HFFc6 (cell line): ENCODE measurements at regions not wholly inside any gene's neighbourhood (a gene's known extent, or its start where the extent isn't known, plus 50 kb on each side); places are given as distances from the start of the nearest gene placed in this dataset.

Experiments
- DNase-seq: peaks from one replicate; pipeline ENCODE4 v3.0.0-alpha.2; 2018
- H3K27ac Mint-ChIP-seq: 2 replicates; pipeline ENCODE4 v1.8.0; 2020; ENCODE audit warnings: mild to moderate bottlenecking, mixed read lengths
- H3K27me3 Mint-ChIP-seq: 2 replicates; pipeline ENCODE4 v1.8.0; 2021; ENCODE audit warnings: mild to moderate bottlenecking, moderate library complexity, mixed read lengths; ENCODE audit not compliant: insufficient read depth
- H3K36me3 Mint-ChIP-seq: 2 replicates; pipeline ENCODE4 v1.8.0; 2021; ENCODE audit warnings: low read depth, mixed read lengths
- H3K4me1 Mint-ChIP-seq: 2 replicates; pipeline ENCODE4 v1.8.0; 2020; ENCODE audit warnings: low read depth, mixed read lengths
- H3K4me3 Mint-ChIP-seq: 2 replicates; pipeline ENCODE4 v1.8.0; 2020; ENCODE audit warnings: mild to moderate bottlenecking, moderate library complexity, mixed read lengths
- H3K9me3 Mint-ChIP-seq: 2 replicates; pipeline ENCODE4 v1.8.0; 2020; ENCODE audit warnings: mild to moderate bottlenecking, mixed read lengths
- TF ChIP-seq, protein P1 (sequence below): fragments of 200-600 bp; sonication (generic); IDR thresholded peaks from 2 replicates; pipeline ENCODE4 v1.5.0; 2021; ENCODE audit warnings: antibody characterized with exemption, mild to moderate bottlenecking

DNA sequence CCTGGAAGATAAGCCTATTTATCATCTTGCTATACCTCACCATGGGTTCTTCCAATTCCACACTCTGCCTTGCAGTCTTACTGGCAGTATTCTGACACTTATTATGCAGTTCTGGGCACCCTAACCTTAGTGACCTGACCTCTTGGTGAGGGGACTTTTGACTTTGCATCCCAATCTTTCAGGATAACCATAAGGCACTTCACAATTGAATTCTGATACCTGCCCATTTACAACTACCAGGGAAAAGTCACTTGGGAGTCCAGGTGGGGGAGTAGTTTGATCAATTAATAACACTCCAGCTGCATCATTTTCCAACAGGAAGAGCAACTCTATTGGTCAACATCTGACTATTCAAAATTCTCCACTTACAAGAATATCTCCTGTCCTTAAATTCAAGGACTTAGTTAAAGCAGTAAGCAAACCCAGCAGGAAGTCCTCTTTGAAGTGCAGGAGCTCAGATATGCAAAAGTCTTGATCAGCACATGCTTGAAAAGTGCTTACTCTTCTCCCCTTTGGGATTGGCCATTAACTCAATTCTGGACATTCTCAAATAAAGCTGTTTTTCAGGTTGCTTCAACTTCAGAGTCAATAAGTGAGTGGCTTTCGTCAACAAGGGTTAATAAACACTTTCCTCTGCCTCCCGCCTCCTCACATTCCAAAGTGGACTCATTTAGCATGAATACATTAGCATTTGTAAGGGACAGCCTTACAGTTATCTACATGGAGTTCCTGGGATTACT, 177.4 kb upstream of the NRIP1 start:
- Mint-ChIP-seq H3K4me1 (peaks cover 6% of the 10 kb centered on the region; the same call in 1 of the 2 replicates), H3K27ac (no peak overlapping the region), H3K36me3 (no peaks in the 10 kb centered on the region), H3K9me3 (no peaks in the 10 kb centered on the region), H3K27me3 (no peaks in the 10 kb centered on the region; the same call in 1 of the 2 replicates), H3K4me3 (no peak overlapping the region)
- TF ChIP-seq, protein P1, sequence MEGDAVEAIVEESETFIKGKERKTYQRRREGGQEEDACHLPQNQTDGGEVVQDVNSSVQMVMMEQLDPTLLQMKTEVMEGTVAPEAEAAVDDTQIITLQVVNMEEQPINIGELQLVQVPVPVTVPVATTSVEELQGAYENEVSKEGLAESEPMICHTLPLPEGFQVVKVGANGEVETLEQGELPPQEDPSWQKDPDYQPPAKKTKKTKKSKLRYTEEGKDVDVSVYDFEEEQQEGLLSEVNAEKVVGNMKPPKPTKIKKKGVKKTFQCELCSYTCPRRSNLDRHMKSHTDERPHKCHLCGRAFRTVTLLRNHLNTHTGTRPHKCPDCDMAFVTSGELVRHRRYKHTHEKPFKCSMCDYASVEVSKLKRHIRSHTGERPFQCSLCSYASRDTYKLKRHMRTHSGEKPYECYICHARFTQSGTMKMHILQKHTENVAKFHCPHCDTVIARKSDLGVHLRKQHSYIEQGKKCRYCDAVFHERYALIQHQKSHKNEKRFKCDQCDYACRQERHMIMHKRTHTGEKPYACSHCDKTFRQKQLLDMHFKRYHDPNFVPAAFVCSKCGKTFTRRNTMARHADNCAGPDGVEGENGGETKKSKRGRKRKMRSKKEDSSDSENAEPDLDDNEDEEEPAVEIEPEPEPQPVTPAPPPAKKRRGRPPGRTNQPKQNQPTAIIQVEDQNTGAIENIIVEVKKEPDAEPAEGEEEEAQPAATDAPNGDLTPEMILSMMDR = no peak
- DNase-seq = no peak

DNA sequence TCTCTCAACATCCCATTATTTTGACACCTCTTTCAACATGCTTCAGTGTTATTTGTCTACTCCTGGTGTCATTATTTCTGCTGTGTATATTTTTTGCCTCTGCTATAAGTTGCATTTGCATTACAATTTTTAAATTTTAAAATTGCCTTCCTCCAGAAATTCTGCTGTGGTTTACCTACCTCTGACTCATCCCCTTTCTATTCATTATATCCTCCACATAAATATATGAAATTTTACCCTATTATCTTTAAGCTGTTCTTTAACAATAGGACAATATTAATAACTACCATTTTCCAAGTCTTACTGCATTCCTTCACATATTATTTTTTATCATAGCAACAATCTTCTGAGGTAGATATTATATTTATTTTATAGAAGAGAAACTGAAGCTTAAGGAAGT, 178.1 kb upstream of the NRIP1 start:
- Mint-ChIP-seq H3K4me1 (peaks cover 6% of the 10 kb centered on the region; the same call in 1 of the 2 replicates), H3K36me3 (no peaks in the 10 kb centered on the region), H3K9me3 (no peaks in the 10 kb centered on the region), H3K27ac (no peak overlapping the region), H3K27me3 (no peaks in the 10 kb centered on the region; the same call in 1 of the 2 replicates), H3K4me3 (no peak overlapping the region)
- no peak for DNase-seq
- TF ChIP-seq, protein P1 = no peak

DNA sequence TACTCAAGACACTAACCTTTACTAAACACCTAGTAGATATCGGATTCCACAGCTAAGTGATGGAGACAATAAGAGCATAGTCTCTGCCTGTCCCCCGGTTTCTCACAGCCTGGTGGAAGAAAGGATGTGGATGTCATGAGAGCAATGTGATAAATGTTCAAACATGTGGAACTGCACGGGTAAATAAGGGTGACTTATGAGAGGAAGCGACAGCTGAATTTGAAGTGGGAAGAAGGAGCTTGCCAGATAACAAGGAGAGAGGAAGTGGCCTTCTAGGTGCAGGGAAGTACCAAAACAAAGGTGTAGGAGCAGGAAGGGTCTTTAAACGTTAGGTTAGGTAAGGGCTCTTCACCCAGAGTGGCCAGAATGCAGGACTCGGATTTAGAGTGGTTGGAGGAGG, 178.6 kb upstream of the NRIP1 start:
- TF ChIP-seq, protein P1 = no peak
- no peaks in the 10 kb centered on the region; the same call in 1 of the 2 replicates for H3K27me3 Mint-ChIP-seq
- no peaks in the 10 kb centered on the region for H3K36me3 Mint-ChIP-seq
- H3K27ac Mint-ChIP-seq = no peak overlapping the region
- peaks cover 6% of the 10 kb centered on the region; the same call in 1 of the 2 replicates for H3K4me1 Mint-ChIP-seq
- no peak overlapping the region for H3K4me3 Mint-ChIP-seq
- no peak for DNase-seq
- H3K9me3 Mint-ChIP-seq = no peaks in the 10 kb centered on the region

DNA sequence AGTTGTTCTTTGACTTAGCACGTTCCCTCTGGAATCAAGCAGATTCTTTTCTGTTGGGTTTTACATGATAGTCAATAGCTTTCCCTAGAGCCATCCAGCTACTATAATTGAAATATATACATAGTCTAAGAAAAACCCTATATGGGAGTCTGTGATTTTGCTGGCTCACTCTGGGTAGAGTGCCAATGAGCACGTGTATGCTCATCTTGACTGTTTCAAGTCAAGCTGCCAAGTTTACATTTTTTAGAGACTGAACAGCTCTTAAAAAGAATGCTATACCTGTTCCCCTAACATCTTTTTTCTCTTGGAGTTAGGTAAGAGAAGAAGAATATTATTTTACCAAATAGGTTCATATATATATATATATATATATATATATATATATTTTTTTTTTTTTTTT, 182.8 kb upstream of the NRIP1 start:
- no peaks in the 10 kb centered on the region for H3K9me3 Mint-ChIP-seq
- H3K4me3 Mint-ChIP-seq = no peak overlapping the region
- TF ChIP-seq, protein P1 = no peak
- no peaks in the 10 kb centered on the region for H3K27me3 Mint-ChIP-seq
- no peak overlapping the region for H3K27ac Mint-ChIP-seq
- H3K36me3 Mint-ChIP-seq = no peaks in the 10 kb centered on the region
- H3K4me1 Mint-ChIP-seq = peaks cover 30% of the 10 kb centered on the region
- no peak for DNase-seq

DNA sequence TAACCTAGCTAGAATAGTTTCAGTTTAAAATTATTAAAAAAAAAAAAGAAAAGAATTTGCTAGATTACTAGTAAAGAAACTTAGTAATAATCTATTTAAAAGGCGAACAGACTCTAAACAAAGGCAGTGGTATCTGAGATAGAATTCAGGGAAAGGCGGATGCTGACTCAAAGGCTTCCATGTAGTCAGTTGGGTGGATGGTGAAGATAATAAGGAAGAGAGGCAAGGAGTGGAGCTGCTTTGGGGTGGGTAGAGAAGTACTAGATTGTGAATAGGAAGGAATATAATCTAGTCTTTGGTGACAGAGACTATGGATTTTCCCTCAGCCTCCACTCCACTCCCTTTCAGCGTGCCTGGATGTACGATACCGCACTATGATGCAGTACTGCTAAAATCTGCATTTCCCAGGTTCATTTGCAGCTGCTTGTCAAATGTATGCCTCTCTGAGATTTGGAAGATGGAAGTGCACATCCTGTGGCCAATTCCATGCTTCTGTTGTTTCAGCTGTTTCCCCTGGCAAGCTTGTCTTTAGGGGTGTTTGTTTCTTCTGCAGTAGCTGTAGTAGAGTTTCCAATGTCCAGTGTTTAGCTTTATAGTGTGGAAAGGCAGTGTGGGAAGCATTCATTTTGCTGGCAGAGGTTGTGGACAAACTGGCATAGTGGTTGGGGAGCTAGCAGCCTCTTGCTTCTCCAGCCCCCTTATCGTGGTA, 184.6 kb upstream of the NRIP1 start:
- H3K4me1 Mint-ChIP-seq = peaks cover 30% of the 10 kb centered on the region
- no peaks in the 10 kb centered on the region for H3K9me3 Mint-ChIP-seq
- no peaks in the 10 kb centered on the region for H3K36me3 Mint-ChIP-seq
- H3K4me3 Mint-ChIP-seq = no peak overlapping the region
- TF ChIP-seq, protein P1 = no peak
- DNase-seq = no peak
- H3K27ac Mint-ChIP-seq = no peak overlapping the region
- H3K27me3 Mint-ChIP-seq = no peaks in the 10 kb centered on the region; the same call in 1 of the 2 replicates
